WTC11 (cell line): ENCODE measurements at regions not wholly inside any gene's neighbourhood (a gene's known extent, or its start where the extent isn't known, plus 50 kb on each side); places are given as distances from the start of the nearest gene placed in this dataset.

ENCODE experiments used
- ATAC-seq: fragments of 200-7000 bp; cut with Tn5 transposase; 2 replicates; pipeline ENCODE4 v1.10.0; 2021; ENCODE audit warnings: mild to moderate bottlenecking, moderate library complexity
- CTCF ChIA-PET: fragments of 300-600 bp; sonication (Branson Sonifier 250); formaldehyde crosslinking; loops from one replicate; lab custom pipeline; 2021; ENCODE audit warnings: antibody characterized with exemption; lab: Charles Lee
- POLR2A ChIA-PET: fragments of 350-600 bp; sonication (Branson Sonifier 250); formaldehyde crosslinking; loops from one replicate; lab custom pipeline; 2021; ENCODE audit warnings: antibody characterized with exemption; lab: Charles Lee
- DNase-seq: peaks from one replicate; pipeline ENCODE4 v3.0.0; 2021; ENCODE audit warnings: low spot score
- H3K27ac Mint-ChIP-seq: 2 replicates; pipeline ENCODE4 v1.8.0; 2021; ENCODE audit warnings: mixed read lengths
- H3K27me3 Mint-ChIP-seq: 2 replicates; pipeline ENCODE4 v1.8.0; 2021; ENCODE audit warnings: low read depth, mild to moderate bottlenecking, moderate library complexity, mixed read lengths
- H3K36me3 Mint-ChIP-seq: 2 replicates; pipeline ENCODE4 v1.8.0; 2021; ENCODE audit warnings: mixed read lengths
- H3K4me1 Mint-ChIP-seq: 2 replicates; pipeline ENCODE4 v1.8.0; 2022; ENCODE audit warnings: mixed read lengths
- H3K4me3 Mint-ChIP-seq: 2 replicates; pipeline ENCODE4 v1.8.0; 2021; ENCODE audit warnings: mild to moderate bottlenecking, moderate library complexity, mixed read lengths
- H3K9me3 Mint-ChIP-seq: 2 replicates; pipeline ENCODE4 v1.8.0; 2021; ENCODE audit warnings: mixed read lengths
- ARID4B ChIP-seq: sonication (generic); formaldehyde crosslinking; IDR thresholded peaks from 2 replicates; pipeline ENCODE4 v1.8.0; 2023; ENCODE audit warnings: missing genetic modification reagents, mild to moderate bottlenecking, borderline replicate concordance
- ATF2 ChIP-seq: sonication (generic); formaldehyde crosslinking; IDR thresholded peaks from 2 replicates; pipeline ENCODE4 v1.8.1; 2022; ENCODE audit warnings: low read depth, missing genetic modification reagents, borderline replicate concordance
- CDX4 ChIP-seq: fragments of 250-450 bp; sonication (Bioruptor Pico); IDR thresholded peaks from 2 replicates; pipeline ENCODE4 v1.9.0; 2021; ENCODE audit warnings: moderate library complexity, mild to moderate bottlenecking, inconsistent platforms, borderline replicate concordance
- E2F4 ChIP-seq: sonication (generic); formaldehyde crosslinking; IDR thresholded peaks from 2 replicates; pipeline ENCODE4 v1.8.1; 2022; ENCODE audit warnings: low read depth, mild to moderate bottlenecking, moderate library complexity, missing genetic modification reagents, borderline replicate concordance
- ESRRA ChIP-seq: sonication (generic); formaldehyde crosslinking; IDR thresholded peaks from 2 replicates; pipeline ENCODE4 v1.8.1; 2022; ENCODE audit warnings: mild to moderate bottlenecking, missing genetic modification reagents, borderline replicate concordance
- ZNF232 ChIP-seq: sonication (generic); formaldehyde crosslinking; IDR thresholded peaks from 2 replicates; pipeline ENCODE4 v1.8.0; 2022; ENCODE audit warnings: mild to moderate bottlenecking, missing genetic modification reagents
- ZNF263 ChIP-seq: sonication (generic); formaldehyde crosslinking; IDR thresholded peaks from 2 replicates; pipeline ENCODE4 v1.8.1; 2022; ENCODE audit warnings: low read depth, mild to moderate bottlenecking, moderate library complexity, missing genetic modification reagents
- ZNF281 ChIP-seq: sonication (generic); formaldehyde crosslinking; IDR thresholded peaks from 2 replicates; pipeline ENCODE4 v1.8.0; 2023; ENCODE audit warnings: mild to moderate bottlenecking, missing genetic modification reagents
- ZNF416 ChIP-seq: fragments of 250-450 bp; sonication (Bioruptor Pico); IDR thresholded peaks from 2 replicates; pipeline ENCODE4 v1.9.0; 2021; ENCODE audit warnings: mild to moderate bottlenecking, inconsistent platforms
- ZNF671 ChIP-seq: fragments of 250-450 bp; sonication (Bioruptor Pico); IDR thresholded peaks from 2 replicates; pipeline ENCODE4 v1.8.0; 2021; ENCODE audit warnings: mild to moderate bottlenecking
- TF ChIP-seq, protein P1 (sequence below): sonication (generic); formaldehyde crosslinking; IDR thresholded peaks from 2 replicates; pipeline ENCODE4 v1.8.0; 2022; ENCODE audit warnings: mild to moderate bottlenecking, missing genetic modification reagents
- TF ChIP-seq, protein P2 (sequence below): fragments of 200-600 bp; IDR thresholded peaks from 2 replicates; pipeline ENCODE4 v1.8.0; 2022; ENCODE audit warnings: antibody characterized with exemption
- TF ChIP-seq, protein P3 (sequence below): fragments of 250-450 bp; sonication (Bioruptor Pico); conservative IDR thresholded peaks from 2 replicates; pipeline ENCODE4 v1.9.0; 2021; ENCODE audit warnings: mild to moderate bottlenecking
- TF ChIP-seq, protein P4 (sequence below): fragments of 250-450 bp; sonication (Bioruptor Pico); IDR thresholded peaks from 2 replicates; pipeline ENCODE4 v1.9.0; 2021; ENCODE audit warnings: mild to moderate bottlenecking, borderline replicate concordance

DNA sequence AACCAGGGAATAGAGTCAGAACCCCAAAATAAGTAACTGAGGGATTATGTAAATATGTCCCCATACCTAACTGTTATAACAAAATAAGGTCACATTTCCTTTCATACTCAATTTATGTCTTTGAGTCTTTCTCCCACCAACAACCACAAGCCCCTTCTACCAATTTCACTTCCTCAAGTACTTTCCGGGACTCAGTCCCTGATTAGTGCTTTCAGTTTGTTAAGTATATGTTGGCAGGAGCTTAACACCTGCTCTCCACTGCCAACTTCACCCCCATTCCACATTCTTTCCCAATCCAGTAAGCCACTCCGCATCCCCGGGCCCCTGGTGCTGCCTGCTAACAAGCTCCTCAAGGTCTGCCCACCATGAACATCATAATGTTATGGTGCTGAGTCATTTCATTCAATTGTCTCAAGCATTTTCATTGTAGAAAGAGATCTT is 71.3 kb upstream of the SPRY1 start (continued):
- TF ChIP-seq, protein P1, sequence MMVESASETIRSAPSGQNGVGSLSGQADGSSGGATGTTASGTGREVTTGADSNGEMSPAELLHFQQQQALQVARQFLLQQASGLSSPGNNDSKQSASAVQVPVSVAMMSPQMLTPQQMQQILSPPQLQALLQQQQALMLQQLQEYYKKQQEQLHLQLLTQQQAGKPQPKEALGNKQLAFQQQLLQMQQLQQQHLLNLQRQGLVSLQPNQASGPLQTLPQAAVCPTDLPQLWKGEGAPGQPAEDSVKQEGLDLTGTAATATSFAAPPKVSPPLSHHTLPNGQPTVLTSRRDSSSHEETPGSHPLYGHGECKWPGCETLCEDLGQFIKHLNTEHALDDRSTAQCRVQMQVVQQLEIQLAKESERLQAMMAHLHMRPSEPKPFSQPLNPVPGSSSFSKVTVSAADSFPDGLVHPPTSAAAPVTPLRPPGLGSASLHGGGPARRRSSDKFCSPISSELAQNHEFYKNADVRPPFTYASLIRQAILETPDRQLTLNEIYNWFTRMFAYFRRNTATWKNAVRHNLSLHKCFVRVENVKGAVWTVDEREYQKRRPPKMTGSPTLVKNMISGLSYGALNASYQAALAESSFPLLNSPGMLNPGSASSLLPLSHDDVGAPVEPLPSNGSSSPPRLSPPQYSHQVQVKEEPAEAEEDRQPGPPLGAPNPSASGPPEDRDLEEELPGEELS (CRISPR knock-in tag): no peak
- TF ChIP-seq, protein P2, sequence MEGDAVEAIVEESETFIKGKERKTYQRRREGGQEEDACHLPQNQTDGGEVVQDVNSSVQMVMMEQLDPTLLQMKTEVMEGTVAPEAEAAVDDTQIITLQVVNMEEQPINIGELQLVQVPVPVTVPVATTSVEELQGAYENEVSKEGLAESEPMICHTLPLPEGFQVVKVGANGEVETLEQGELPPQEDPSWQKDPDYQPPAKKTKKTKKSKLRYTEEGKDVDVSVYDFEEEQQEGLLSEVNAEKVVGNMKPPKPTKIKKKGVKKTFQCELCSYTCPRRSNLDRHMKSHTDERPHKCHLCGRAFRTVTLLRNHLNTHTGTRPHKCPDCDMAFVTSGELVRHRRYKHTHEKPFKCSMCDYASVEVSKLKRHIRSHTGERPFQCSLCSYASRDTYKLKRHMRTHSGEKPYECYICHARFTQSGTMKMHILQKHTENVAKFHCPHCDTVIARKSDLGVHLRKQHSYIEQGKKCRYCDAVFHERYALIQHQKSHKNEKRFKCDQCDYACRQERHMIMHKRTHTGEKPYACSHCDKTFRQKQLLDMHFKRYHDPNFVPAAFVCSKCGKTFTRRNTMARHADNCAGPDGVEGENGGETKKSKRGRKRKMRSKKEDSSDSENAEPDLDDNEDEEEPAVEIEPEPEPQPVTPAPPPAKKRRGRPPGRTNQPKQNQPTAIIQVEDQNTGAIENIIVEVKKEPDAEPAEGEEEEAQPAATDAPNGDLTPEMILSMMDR: no peak
- TF ChIP-seq, protein P3, sequence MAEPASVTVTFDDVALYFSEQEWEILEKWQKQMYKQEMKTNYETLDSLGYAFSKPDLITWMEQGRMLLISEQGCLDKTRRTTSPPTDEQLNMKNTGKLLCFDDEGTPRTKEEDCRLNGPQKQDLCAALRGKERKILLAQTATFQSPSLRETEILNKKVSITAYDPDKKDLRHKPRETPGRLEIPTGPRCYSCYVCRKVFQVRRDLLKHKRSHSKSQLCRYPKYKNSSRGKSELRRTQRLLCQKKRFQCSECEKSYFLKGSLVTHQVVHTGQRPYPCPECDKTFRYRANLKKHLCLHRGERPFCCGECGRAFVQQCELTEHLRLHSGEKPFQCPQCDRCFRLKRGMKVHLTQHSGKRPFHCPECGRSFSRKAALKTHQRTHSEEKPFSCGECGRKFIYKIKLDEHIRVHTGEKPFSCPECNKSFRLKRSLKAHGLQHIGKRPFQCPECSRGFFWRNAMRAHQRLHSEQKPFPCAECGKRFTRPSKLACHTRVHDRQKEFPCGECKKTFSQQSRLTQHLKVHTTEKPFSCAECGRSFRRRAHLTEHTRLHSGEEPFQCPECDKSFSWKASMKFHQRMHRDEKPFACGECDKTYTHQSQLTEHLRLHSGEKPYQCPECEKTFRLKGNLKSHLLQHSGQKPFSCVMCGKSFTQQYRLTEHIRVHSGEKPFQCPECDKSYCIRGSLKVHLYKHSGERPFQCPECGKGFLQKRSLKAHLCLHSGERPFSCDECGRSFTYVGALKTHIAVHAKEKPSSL (CRISPR knock-in tag): no peak
- TF ChIP-seq ZNF671 (CRISPR knock-in tag): no peak
- no peak for TF ChIP-seq ZNF232 (CRISPR knock-in tag)
- TF ChIP-seq ZNF416: no peak
- TF ChIP-seq, protein P4, sequence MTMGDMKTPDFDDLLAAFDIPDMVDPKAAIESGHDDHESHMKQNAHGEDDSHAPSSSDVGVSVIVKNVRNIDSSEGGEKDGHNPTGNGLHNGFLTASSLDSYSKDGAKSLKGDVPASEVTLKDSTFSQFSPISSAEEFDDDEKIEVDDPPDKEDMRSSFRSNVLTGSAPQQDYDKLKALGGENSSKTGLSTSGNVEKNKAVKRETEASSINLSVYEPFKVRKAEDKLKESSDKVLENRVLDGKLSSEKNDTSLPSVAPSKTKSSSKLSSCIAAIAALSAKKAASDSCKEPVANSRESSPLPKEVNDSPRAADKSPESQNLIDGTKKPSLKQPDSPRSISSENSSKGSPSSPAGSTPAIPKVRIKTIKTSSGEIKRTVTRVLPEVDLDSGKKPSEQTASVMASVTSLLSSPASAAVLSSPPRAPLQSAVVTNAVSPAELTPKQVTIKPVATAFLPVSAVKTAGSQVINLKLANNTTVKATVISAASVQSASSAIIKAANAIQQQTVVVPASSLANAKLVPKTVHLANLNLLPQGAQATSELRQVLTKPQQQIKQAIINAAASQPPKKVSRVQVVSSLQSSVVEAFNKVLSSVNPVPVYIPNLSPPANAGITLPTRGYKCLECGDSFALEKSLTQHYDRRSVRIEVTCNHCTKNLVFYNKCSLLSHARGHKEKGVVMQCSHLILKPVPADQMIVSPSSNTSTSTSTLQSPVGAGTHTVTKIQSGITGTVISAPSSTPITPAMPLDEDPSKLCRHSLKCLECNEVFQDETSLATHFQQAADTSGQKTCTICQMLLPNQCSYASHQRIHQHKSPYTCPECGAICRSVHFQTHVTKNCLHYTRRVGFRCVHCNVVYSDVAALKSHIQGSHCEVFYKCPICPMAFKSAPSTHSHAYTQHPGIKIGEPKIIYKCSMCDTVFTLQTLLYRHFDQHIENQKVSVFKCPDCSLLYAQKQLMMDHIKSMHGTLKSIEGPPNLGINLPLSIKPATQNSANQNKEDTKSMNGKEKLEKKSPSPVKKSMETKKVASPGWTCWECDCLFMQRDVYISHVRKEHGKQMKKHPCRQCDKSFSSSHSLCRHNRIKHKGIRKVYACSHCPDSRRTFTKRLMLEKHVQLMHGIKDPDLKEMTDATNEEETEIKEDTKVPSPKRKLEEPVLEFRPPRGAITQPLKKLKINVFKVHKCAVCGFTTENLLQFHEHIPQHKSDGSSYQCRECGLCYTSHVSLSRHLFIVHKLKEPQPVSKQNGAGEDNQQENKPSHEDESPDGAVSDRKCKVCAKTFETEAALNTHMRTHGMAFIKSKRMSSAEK: no peak
- TF ChIP-seq ZNF263 (CRISPR knock-in tag): no peak

- Mint-ChIP-seq H3K4me3 (no peak overlapping the region), H3K4me1 (peaks cover 27% of the 10 kb centered on the region), H3K27me3 (no peaks in the 10 kb centered on the region), H3K9me3 (peaks cover 31% of the 10 kb centered on the region), H3K27ac (no peak overlapping the region), H3K36me3 (peaks cover 17% of the 10 kb centered on the region)
- ChIA-PET POLR2A (no interaction called here), CTCF (no interaction called here)
- ATAC-seq (peak; percentile 56), DNase-seq (no peak)
- no peak for TF ChIP-seq ZNF232 (CRISPR knock-in tag)
- TF ChIP-seq CDX4 (CRISPR knock-in tag): no peak
- TF ChIP-seq E2F4: no peak
- TF ChIP-seq ESRRA (CRISPR knock-in tag): no peak
- TF ChIP-seq ZNF281: no peak
- no peak for TF ChIP-seq ATF2 (CRISPR knock-in tag)
- no peak for TF ChIP-seq ARID4B (CRISPR knock-in tag)
Measured at GRCh38 chr4:123327346-123327745, 69.2 kb upstream of the SPRY1 start.
